Pancreas (tissue), 10 donors: ENCODE measurements at regions not wholly inside any gene's neighbourhood (a gene's known extent, or its start where the extent isn't known, plus 50 kb on each side); places are given as distances from the start of the nearest gene placed in this dataset.
A peak's percentile ranks its signal among the peaks of the same experiment; 100 is the strongest.

ENCODE experiments used
- ATAC-seq, 4 donors: fragments of 200-7000 bp; cut with Tn5 transposase; one replicate each; pipeline versions ENCODE4 v1.8.0 to v1.9.1; 2020; ENCODE audit warnings: mild to moderate bottlenecking in 4 of 4, moderate library complexity in 4 of 4
- DNase-seq, 6 donors: peaks; one replicate each; pipeline ENCODE4 v3.0.0-alpha.2; 2020
- FAIRE-seq: peaks from 2 replicates; lab custom pipeline; 2012; peaks lifted over from hg19 to GRCh38; lab: Jason Lieb, UNC
- H3K27ac ChIP-seq, 4 donors: fragments of 200-600 bp; sonication (generic); 1 replicate in 3 of 4; 2 replicates in 1 of 4; pipeline versions ENCODE4 v1.5.0 to v1.8.0; 2020
- H3K27me3 ChIP-seq, 4 donors: fragments of 200-600 bp; one replicate each; pipeline ENCODE4 v1.8.0; 2021
- H3K36me3 ChIP-seq, 3 donors: fragments of 200-600 bp; sonication (generic) in 1 of 3; one replicate each; pipeline versions ENCODE4 v1.5.0 to v1.8.0; 2020 to 2021
- H3K4me1 ChIP-seq, 3 donors: fragments of 200-600 bp; one replicate each; pipeline ENCODE4 v1.8.0; 2021
- H3K4me3 ChIP-seq, 4 donors: fragments of 200-600 bp; sonication (generic) in 2 of 4; one replicate each; pipeline versions ENCODE4 v1.5.0 to v1.8.0; 2020 to 2021
- H3K9me3 ChIP-seq, 4 donors: fragments of 200-600 bp; one replicate each; pipeline ENCODE4 v1.8.0; 2021
- WGBS, 2 donors: extraction: QIAGEN DNeasy Blood & Tissue Kit; methylation state at CpG; one replicate each; pipeline ENCODE4 v1.1.7; 2013; 5-methylcytosine and 5-hydroxymethylcytosine counted together
- intact Hi-C, 3 donors: fragments of 100-400 bp; cut with DNase I; formaldehyde crosslinking; loops; one replicate each; pipeline versions ENCODE4 v1.11.1 to v1.14.2; 2022
- TF ChIP-seq, protein P1 (sequence below), 4 donors: fragments of 200-600 bp; sonication (generic) in 3 of 4; IDR thresholded peaks; one replicate each; pipeline versions ENCODE4 v1.5.0 to v1.8.0; 2021; ENCODE audit warnings: antibody characterized with exemption in 4 of 4
- donor health status: healthy with polysubstance abuse.
- donor health status: DM: no; HTN: no; CAD: no; lungs with moderate emphysema.
- donor health status: DM: no; HTN: no; CAD: no.
- donor health status: control.
- donor health status: control.
- donor health status: Bipolar disorder and iron deficiency.
- donor health status: DM: yes; HTN: yes; CAD: no.
- donor health status: DM: no; HTN: no; CAD: no.
- donor health status: DM: no; HTN: no; CAD: no.
- donor health status: DM: yes; HTN: yes; CAD: no.

DNA sequence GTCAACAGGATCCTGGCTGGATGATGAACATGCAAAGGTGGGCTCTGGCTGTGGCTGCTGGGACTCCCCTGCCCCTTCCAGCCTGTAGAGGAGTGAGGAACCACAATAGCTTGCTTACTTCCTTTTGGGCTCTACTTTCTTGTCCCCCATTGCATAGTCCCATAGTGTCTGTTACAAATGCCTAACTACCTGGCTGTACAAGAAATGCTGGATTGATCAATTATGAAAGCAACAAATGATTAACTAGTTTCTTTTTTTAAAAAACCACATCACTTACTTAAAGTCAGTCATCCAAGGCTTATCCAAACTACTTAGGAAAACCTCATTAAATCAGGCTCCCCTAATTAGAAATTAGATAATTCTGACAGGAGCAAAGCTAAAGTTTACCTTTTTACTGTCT lies 514.1 kb upstream of the PKN2 start:
- intact Hi-C loops, result no loop called here
- ATAC-seq, result peak in 2 of 4 donors; percentile 31 to 32
- peaks cover 7 to 19% (median 14%) of the 10 kb centered on the region in 3 donors for H3K4me1 ChIP-seq
- H3K27ac ChIP-seq, result no peak overlapping the region
- DNase-seq, result no peak
- H3K9me3 ChIP-seq, result no peaks in the 10 kb centered on the region
- no peaks in the 10 kb centered on the region for H3K27me3 ChIP-seq
- no peaks in the 10 kb centered on the region for H3K36me3 ChIP-seq
- TF ChIP-seq, protein P1, sequence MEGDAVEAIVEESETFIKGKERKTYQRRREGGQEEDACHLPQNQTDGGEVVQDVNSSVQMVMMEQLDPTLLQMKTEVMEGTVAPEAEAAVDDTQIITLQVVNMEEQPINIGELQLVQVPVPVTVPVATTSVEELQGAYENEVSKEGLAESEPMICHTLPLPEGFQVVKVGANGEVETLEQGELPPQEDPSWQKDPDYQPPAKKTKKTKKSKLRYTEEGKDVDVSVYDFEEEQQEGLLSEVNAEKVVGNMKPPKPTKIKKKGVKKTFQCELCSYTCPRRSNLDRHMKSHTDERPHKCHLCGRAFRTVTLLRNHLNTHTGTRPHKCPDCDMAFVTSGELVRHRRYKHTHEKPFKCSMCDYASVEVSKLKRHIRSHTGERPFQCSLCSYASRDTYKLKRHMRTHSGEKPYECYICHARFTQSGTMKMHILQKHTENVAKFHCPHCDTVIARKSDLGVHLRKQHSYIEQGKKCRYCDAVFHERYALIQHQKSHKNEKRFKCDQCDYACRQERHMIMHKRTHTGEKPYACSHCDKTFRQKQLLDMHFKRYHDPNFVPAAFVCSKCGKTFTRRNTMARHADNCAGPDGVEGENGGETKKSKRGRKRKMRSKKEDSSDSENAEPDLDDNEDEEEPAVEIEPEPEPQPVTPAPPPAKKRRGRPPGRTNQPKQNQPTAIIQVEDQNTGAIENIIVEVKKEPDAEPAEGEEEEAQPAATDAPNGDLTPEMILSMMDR (IDR thresholded peaks at IDR 0.05), result no peak
- no peak for FAIRE-seq
- H3K4me3 ChIP-seq, result no peak overlapping the region

DNA sequence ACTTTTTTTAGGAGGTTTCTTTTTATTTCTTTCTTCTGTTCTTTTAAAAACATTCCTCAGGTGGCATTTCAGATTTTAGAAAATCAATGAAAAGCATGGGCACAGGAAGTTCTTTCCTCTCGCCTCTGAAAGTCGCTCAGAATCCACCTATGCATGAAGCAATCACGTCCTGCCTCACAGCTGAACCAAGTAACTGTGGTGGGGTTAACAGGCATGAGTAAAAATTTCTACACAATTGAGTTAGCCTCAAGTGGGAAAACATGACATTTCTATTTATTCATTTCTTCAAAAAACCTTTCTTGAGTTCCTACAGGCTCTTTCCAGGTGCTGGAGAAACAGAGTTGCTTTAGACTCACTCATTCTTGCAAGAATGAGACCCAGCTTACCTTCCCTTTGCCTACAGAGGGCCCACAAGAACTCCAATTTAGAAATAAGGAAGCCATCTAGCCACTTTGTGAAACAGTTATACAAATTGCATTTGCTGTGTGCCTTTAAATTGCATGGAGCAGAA lies 508.9 kb upstream of the PKN2 start:
- FAIRE-seq, result no peak

DNA sequence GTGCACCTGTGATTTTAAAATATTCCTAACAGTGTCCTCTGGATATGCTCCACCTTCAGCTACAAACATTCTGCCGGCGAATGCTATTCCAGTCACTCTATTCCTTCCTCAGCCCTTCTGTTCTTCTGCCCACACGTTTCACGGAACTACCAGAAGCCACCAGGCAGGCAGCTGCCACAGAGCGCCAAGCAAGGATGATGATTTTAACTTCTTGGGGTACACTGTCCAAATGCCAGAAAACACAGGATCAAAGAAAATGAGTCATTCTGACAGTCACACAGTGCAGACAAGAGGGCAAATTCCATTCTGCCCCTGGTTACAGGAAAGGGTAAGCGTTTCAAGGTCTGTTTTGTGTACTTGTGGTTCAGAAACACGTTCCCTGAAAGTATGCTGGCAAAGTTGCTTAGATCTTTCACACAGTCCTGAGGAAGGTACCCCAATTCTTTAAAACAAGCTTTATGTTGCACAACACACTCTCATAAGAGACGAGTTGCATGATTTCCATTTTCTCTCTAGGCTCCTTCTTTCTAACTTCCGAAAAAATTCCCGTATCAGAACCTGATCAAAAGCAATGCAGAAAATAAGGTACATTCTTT lies 508.3 kb upstream of the PKN2 start:
- H3K27ac ChIP-seq, result peak overlapping the region; percentile 13 to 79 (median 56)
- DNase-seq (peak in 5 of 6 donors; percentile 32 to 70 (median 58)), ATAC-seq (peak; percentile 79 to 91 (median 84)), FAIRE-seq (no peak)
- H3K4me1 ChIP-seq, result peaks cover 10 to 38% (median 29%) of the 10 kb centered on the region in 3 donors
- H3K4me3 ChIP-seq, result peak overlapping the region in 1 of 4 donors; percentile 16
- WGBS, 2 donors, result 17 to 18% methylated on average over 10 of the region's 10 CpGs
- intact Hi-C loops, result no loop called here
- TF ChIP-seq, protein P1 (IDR thresholded peaks at IDR 0.05), result no peak
- H3K27me3 ChIP-seq, result no peaks in the 10 kb centered on the region
- no peaks in the 10 kb centered on the region for H3K36me3 ChIP-seq
- H3K9me3 ChIP-seq, result no peaks in the 10 kb centered on the region

More for the DNA sequence above, 508.9 kb upstream of the PKN2 start:
- Histone ChIP-seq H3K4me3 (peak overlapping the region in 1 of 4 donors; percentile 16), H3K27ac (peak overlapping the region; percentile 13 to 79 (median 56)), H3K4me1 (peaks cover 10 to 36% (median 29%) of the 10 kb centered on the region in 3 donors), H3K36me3 (no peaks in the 10 kb centered on the region), H3K9me3 (no peaks in the 10 kb centered on the region), H3K27me3 (no peaks in the 10 kb centered on the region)
- TF ChIP-seq, protein P1 (IDR thresholded peaks at IDR 0.05), result no peak
- ATAC-seq (peak; percentile 30 to 51 (median 46)), DNase-seq (no peak)
- 31% methylated on average over 3 of the region's 3 CpGs for whole genome bisulfite sequencing, 2 donors
- intact Hi-C loops, result no loop called here

DNA sequence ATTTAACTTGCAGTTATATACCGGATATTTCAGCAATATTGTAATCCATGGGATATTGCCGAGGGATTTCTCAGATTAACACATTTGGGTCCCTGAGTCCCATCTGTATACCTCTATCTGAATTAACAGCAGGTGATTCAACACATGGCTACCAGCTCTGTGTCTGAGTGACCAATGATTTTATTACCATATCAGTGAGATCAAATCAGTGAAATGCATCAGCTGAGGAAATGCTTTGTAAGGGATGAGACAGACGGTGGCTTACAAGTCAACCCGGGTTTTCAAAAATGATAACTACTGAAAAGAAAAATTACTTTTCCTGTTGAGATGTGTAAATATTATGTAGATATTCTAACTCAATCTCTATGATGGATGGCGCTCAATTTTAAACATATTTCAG lies 504.1 kb upstream of the PKN2 start:
- TF ChIP-seq, protein P1 (IDR thresholded peaks at IDR 0.05), result no peak
- intact Hi-C loops, result loop anchor here in 2 of 3 donors (5.0 to 10.0 kb wide), 2 partner anchors 122 to 125 kb away; no protein-coding TSS in a partner anchor
- Histone ChIP-seq H3K27ac (no peak overlapping the region), H3K4me1 (peaks cover 2 to 19% (median 15%) of the 10 kb centered on the region in 3 donors), H3K36me3 (no peaks in the 10 kb centered on the region), H3K4me3 (no peak overlapping the region), H3K27me3 (no peaks in the 10 kb centered on the region), H3K9me3 (no peaks in the 10 kb centered on the region)
- DNase-seq (no peak), ATAC-seq (no peak), FAIRE-seq (no peak)
- WGBS, 2 donors, result 39 to 40% methylated on average over 5 of the region's 5 CpGs
